ENCODE measurements at regions not wholly inside any gene's neighbourhood (a gene's known extent, or its start where the extent isn't known, plus 50 kb on each side); places are given as distances from the start of the nearest gene placed in this dataset.
"Not testable (repeated sequence)": the region's sequence is repeated elsewhere in the genome, so short reads cannot be mapped to it uniquely, and the experiment has no call there.

- DNase-seq (ENCODE audit: low read depth, low spot score) = no peak
Measured at GRCh38 chr7:46091071-46091470, 170.0 kb upstream of the IGFBP3 start.

DNA sequence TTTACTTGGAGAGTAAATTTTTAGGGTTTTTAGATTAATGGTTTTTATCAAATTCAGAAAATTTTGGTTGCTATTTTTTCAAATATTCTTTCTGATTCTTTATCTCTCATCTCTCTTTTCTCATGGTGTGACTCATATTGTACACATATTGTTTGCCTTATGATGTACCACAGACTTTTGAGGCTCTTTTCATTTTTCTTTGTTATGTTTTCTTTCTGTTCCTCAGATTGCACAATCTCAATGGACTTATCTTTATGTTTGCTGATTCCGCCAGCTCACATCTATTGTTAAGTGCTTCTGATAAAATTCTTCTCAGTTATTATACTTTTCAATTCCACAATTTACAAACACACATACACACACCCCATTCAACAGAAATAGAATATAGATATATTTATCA is 168.2 kb upstream of the IGFBP3 start:
- no peak for DNase-seq (ENCODE audit: low read depth, low spot score)

- not testable (repeated sequence) for DNase-seq (ENCODE audit: low read depth, low spot score)
Measured at GRCh38 chr7:46088486-46088885, 167.4 kb upstream of the IGFBP3 start.

DNA sequence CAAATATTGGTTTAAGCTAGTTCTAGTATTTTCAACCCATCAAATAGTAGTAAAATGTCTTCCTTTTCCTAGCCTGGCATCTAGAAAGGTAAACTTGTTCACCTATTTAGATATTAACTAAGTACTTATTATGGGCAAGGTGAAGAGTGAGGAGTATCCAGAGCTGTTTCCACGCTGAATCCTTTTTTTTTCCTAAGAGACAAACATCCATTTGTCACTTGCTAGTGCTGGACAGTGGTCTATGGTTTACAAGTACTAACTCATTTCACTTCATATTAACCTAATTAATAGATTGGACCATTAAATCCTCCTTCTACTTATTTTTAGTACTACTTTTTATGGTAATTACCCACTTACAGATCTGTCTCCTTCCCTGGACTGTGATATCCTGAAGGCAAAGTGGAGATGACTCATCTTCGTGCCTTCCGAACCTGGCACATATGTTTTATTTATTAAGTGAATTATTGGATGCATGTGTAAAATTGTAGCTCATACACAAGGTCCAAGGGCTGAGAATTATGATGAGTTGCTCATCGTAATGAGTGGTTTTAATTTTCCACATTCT is 159.6 kb upstream of the IGFBP3 start:
- DNase-seq (ENCODE audit: low read depth, low spot score) = no peak

- DNase-seq (ENCODE audit: low read depth, low spot score) = no peak
Measured at GRCh38 chr7:46079421-46079820, 158.3 kb upstream of the IGFBP3 start.

GRCh38 chr7:46076527-46076926 is 155.5 kb upstream of the IGFBP3 start:
- DNase-seq (ENCODE audit: low read depth, low spot score) = no peak

- no peak for DNase-seq (ENCODE audit: low read depth, low spot score)
Measured at GRCh38 chr7:46072722-46073121, 151.7 kb upstream of the IGFBP3 start.

DNA sequence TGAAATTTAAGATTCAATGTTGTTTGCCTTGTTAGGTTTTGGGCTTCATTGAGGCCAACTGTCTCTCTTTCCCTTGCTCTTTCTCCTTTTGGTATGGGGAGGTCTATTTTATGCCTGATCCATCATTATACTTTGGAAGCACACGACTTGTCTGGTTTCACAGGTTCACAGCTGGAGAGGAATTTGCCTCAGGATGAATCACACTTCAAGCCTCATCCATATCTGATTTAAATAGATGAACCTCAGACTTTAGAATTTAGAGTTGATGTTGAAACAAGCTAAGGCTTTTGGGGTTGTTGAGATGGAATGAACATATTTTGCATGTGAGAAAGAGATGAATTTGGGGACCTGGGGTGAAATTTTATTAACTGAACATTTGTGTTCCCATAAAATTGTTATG is 150.5 kb upstream of the IGFBP3 start:
- no peak for DNase-seq (ENCODE audit: low read depth, low spot score)

DNA sequence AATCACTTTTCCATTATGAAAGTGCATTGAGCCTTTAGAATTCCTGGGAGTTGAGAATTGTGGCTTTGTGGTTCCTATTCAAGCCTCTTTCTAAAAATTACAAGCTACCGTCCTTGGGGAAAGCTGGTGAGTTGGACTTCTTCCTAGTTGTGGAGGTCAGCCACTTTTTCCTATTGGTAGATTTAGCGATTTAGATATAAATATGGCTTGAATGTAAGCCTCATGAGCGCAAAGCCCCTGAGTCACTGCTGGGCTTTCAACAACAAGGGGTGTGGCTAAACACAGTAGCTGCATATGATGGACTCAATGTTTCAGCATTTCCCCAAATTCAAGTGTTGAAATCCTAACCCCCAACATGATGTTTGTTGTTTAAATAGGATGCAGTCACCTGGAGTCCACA is 150.0 kb upstream of the IGFBP3 start:
- DNase-seq (ENCODE audit: low read depth, low spot score) = no peak

- no peak for DNase-seq (ENCODE audit: low read depth, low spot score)
Measured at GRCh38 chr7:46068159-46068558, 147.1 kb upstream of the IGFBP3 start.

GRCh38 chr7:46059308-46060020 is 138.4 kb upstream of the IGFBP3 start:
- DNase-seq (ENCODE audit: low read depth, low spot score) = no peak

GRCh38 chr7:46058086-46058823 is 137.2 kb upstream of the IGFBP3 start:
- DNase-seq (ENCODE audit: low read depth, low spot score) = no peak

- DNase-seq (ENCODE audit: low read depth, low spot score) = no peak
Measured at GRCh38 chr7:46054915-46055314, 133.8 kb upstream of the IGFBP3 start.

GRCh38 chr7:46054272-46054671 is 133.2 kb upstream of the IGFBP3 start:
- no peak for DNase-seq (ENCODE audit: low read depth, low spot score)

DNA sequence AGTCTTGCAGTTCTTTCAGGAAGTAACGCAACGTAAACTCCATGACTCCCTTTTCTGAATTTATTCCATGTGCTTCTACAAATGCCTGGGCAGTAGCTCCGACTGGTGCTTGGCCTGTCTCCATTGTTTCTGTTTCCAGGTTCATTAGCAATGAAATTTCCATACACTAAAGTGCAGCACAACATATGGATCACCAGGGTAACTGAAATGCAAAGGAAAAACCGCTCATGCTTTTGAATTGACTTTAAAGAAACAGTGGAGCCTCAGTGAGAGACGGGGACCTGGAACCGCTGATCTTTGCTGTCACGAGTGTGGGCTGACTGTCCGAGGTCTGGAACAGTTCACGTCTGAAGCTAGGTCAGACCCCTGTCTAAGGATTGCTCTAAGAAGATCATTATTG is 126.5 kb upstream of the IGFBP3 start:
- no peak for DNase-seq (ENCODE audit: low read depth, low spot score)

- not testable (repeated sequence) for DNase-seq (ENCODE audit: low read depth, low spot score)
Measured at GRCh38 chr7:46043338-46043737, 122.3 kb upstream of the IGFBP3 start.

- not testable (repeated sequence) for DNase-seq (ENCODE audit: low read depth, low spot score)
Measured at GRCh38 chr7:46039813-46040212, 118.7 kb upstream of the IGFBP3 start.

GRCh38 chr7:46035166-46035565 is 114.1 kb upstream of the IGFBP3 start:
- no peak for DNase-seq (ENCODE audit: low read depth, low spot score)

DNA sequence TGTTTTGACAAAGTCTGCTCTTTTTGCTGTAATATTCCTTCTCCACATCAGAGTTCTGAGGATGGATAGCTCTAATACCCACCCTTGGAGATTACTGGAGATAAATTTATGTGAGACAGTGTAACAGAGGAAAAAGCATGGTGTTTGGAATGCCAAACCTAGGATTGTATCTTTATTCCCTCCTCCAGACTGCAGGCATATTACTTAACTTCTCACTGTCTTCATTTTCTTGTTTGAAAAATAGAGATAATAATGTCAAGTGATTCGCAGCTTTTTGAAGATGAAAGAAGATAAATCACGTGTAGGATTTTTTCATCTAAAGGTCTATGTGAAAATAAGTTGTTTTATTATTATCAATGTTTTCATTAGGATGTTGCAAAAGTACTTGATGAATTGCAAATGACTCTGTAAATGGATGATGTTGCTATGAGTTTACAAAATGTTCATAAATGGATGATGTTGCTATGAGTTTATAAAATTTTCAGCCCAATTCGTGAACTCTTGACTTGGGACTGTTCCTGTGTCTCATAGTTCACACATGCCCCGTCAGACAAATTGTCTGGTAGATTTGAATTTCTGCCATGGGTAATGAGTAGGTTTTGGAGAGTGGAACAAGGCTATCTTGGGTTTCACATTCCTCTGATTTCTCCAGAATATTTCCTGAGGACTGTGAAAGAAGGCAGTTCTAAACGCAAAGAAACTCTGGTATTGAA is 113.1 kb upstream of the IGFBP3 start:
- no peak for DNase-seq (ENCODE audit: low read depth, low spot score)

GRCh38 chr7:46033592-46033991 is 112.5 kb upstream of the IGFBP3 start:
- no peak for DNase-seq (ENCODE audit: low read depth, low spot score)

DNA sequence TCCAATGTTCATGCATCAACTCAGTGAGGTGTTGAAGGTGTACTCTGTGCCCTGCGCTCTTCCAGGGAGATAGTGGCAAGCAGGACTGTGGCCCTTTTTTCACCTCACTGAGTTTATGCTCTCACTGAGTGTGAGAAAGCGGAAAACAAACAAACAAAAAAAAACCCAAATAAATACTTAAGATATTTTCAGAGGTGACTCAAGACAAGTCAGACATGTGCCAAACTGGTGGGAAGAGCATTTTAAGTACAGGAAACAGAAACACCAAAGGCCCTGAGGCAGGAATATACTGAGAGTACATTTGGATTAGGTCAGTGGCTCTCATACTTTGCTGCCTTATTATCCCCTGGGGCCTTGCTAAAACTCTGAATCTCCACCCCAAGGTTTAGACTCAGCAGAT is 111.9 kb upstream of the IGFBP3 start:
- DNase-seq (ENCODE audit: low read depth, low spot score) = no peak

- DNase-seq (ENCODE audit: low read depth, low spot score) = no peak
Measured at GRCh38 chr7:46032353-46032752, 111.3 kb upstream of the IGFBP3 start.
